ENCODE measurements at regions not wholly inside any gene's neighbourhood (a gene's known extent, or its start where the extent isn't known, plus 50 kb on each side); places are given as distances from the start of the nearest gene placed in this dataset.

DNA sequence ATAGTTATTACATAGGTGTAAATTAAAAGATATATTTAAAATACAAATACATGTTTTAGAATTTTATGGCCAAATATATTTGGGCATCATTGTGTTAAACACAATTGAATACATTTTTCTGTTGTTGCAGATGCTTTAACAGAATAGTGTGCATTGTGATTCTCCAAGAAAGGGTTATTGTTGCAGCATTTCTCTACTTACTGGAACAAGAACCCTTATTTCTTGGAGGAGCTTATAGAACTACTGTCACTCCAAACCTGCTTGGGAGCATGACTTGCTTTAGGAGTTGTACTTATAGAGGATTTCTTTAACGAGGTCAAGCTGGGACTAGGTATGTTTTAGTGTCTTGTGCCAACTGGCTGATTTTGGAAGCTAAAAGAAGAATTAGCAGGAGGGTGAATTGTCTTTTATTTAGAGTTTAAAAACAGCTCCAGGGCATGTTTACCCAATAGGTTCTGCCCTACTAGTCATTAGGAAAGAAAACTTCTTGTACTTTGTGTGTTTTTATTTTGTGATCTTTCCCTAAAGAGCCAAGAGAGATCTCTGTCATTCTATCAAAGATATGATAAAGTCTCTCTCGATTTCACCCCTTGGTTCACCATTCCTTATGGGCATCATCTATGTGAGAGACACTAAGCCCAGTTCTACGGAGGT lies 279.8 kb upstream of the SALL1 start:
- H3K4me3 ChIP-seq (replicated peaks; ENCODE audit: low read depth, low read length), result no peak overlapping the region
- no peak for DNase-seq (ENCODE audit: extremely low read depth, low read depth)
- TF ChIP-seq, protein P1, sequence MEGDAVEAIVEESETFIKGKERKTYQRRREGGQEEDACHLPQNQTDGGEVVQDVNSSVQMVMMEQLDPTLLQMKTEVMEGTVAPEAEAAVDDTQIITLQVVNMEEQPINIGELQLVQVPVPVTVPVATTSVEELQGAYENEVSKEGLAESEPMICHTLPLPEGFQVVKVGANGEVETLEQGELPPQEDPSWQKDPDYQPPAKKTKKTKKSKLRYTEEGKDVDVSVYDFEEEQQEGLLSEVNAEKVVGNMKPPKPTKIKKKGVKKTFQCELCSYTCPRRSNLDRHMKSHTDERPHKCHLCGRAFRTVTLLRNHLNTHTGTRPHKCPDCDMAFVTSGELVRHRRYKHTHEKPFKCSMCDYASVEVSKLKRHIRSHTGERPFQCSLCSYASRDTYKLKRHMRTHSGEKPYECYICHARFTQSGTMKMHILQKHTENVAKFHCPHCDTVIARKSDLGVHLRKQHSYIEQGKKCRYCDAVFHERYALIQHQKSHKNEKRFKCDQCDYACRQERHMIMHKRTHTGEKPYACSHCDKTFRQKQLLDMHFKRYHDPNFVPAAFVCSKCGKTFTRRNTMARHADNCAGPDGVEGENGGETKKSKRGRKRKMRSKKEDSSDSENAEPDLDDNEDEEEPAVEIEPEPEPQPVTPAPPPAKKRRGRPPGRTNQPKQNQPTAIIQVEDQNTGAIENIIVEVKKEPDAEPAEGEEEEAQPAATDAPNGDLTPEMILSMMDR (IDR thresholded peaks at IDR 0.05; ENCODE audit: low read depth, low read length, missing control alignments), result no peak

DNA sequence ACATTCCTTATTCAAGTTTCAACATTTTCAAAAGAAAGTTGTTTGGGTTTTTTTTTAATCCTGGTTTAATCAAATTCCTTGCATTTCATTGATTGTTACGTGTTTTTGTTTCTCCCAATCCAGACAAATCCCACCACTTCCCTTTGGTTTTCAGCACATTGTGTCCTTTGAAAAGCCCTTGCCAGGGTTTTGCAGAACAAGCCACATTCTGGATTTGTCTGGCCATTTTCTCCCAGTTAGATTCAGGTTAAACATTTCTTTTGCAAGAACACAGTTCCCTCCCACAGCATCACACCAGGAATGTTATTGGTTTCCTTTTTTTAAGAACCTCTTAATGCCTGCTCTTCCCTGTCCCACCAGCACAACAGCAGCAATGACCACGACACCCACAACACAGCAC lies 278.0 kb upstream of the SALL1 start:
- H3K4me3 ChIP-seq (replicated peaks; ENCODE audit: low read depth, low read length), result no peak overlapping the region
- no peak for DNase-seq (ENCODE audit: extremely low read depth, low read depth)
- TF ChIP-seq, protein P1 (IDR thresholded peaks at IDR 0.05; ENCODE audit: low read depth, low read length, missing control alignments), result no peak

DNA sequence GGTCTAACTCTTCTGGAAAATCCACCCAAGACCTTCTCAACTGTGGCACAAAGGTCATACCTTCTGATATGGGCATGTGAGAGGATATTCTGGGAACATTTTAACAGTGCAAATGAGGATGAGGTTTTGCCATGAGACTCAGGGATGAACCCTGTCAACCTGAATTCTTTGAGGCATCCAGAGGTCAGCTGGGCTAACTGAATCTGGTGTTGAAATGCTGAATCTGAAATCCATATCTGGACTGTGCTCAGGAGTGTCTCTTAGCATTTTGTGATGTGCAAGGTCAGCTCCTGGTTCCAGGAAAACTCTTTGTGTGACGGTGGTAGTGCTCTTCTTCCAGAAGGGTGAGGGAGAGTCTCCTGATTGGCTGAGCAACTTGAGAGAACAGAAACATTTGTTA lies 276.0 kb upstream of the SALL1 start:
- no peak overlapping the region for H3K4me3 ChIP-seq (replicated peaks; ENCODE audit: low read depth, low read length)
- DNase-seq (ENCODE audit: extremely low read depth, low read depth), result no peak
- TF ChIP-seq, protein P1 (IDR thresholded peaks at IDR 0.05; ENCODE audit: low read depth, low read length, missing control alignments), result no peak

DNA sequence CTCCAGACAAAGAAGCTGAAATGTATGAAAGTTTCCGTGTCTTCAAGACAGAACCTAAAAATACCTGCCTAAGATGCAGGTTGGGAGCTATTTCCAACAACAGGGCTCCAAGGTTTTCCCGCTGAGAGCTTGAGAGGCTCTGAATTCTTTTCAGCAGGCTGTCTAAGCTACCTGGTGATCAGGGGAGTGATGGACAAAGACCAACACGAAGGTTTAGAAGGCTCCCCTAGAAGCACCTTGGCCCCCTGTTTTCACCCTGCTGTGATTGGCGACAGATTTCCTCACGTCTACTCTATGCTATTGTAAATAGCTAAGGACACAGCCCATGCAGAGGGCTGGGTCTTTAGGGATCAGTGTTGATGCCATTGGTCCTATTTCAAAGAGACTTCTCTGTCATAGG lies 275.2 kb upstream of the SALL1 start:
- H3K4me3 ChIP-seq (replicated peaks; ENCODE audit: low read depth, low read length), result no peak overlapping the region
- TF ChIP-seq, protein P1 (IDR thresholded peaks at IDR 0.05; ENCODE audit: low read depth, low read length, missing control alignments), result no peak
- DNase-seq (ENCODE audit: extremely low read depth, low read depth), result no peak

DNA sequence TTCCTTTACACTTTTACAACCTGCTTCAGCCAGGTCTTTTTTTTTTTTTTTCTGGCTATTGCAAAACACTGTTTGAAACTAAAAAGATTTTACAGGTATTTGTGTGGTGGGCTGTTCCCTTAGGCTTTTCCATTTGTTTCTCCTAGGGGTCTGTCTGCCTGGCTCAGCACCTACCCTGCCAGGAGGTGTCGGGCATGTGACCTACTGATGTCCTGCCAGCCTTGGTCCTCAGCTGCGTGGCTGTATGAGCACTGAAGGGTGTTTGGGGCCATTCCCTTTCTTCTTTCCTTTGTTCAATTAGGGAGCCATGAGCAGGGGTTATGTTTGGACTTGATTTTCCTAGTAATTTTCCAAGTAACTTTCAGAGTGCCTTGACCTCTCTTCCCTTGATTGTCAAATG lies 269.2 kb upstream of the SALL1 start:
- H3K4me3 ChIP-seq (replicated peaks; ENCODE audit: low read depth, low read length), result no peak overlapping the region
- DNase-seq (ENCODE audit: extremely low read depth, low read depth), result no peak
- TF ChIP-seq, protein P1 (IDR thresholded peaks at IDR 0.05; ENCODE audit: low read depth, low read length, missing control alignments), result no peak

DNA sequence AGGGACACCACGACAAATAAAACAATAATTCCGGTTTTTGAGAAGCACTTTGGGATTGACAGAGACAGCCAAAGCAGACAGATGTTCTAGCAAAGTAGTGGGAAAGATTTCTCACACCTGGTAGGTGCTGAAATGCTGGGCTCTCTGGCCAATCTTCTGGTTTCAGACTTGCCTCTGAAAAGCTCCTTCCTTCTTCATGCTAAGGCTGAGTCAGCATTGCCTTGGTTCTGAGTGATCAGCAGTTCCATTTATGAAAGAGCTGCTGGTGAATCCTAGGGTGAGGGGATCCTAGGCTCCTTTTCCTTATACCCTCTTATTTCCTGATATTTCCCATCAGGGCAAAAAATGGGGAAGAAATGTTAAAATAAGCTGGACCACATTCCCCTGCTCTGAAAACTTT lies 268.7 kb upstream of the SALL1 start:
- TF ChIP-seq, protein P1 (IDR thresholded peaks at IDR 0.05; ENCODE audit: low read depth, low read length, missing control alignments), result no peak
- no peak overlapping the region for H3K4me3 ChIP-seq (replicated peaks; ENCODE audit: low read depth, low read length)
- DNase-seq (ENCODE audit: extremely low read depth, low read depth), result no peak

DNA sequence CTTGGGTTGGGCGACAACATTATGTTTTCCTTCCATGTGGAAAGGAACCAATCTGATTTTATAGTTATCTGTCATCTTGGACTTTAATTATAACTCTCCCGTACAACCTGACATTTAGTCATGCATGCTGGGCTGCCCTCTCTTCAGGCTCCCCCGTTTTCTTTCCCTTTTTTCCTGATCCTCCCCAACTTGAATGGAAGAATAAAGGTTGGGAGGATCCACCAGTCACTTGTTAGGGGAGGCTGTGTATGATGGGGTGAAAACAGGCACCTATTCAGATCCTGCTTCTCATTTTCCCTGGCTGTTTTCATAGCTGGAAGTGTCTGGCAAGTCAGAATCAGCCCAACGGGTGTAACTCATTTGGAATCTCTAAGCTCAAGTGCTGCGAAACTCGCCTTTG lies 267.2 kb upstream of the SALL1 start:
- no peak for DNase-seq (ENCODE audit: extremely low read depth, low read depth)
- TF ChIP-seq, protein P1 (IDR thresholded peaks at IDR 0.05; ENCODE audit: low read depth, low read length, missing control alignments), result no peak
- no peak overlapping the region for H3K4me3 ChIP-seq (replicated peaks; ENCODE audit: low read depth, low read length)

All from HFF-Myc (cell line).